Fibroblast of the aortic adventitia (primary cell): ENCODE measurements at regions not wholly inside any gene's neighbourhood (a gene's known extent, or its start where the extent isn't known, plus 50 kb on each side); places are given as distances from the start of the nearest gene placed in this dataset.

Source experiments
- DNase-seq: peaks from one replicate; pipeline ENCODE4 v3.0.0-alpha.2; 2010; ENCODE audit warnings: low read depth
- H3K4me3 ChIP-seq: 2 replicates; pipeline ENCODE4 v1.5.1; 2011; ENCODE audit warnings: low read depth, mild to moderate bottlenecking, control low read depth, low read length, moderate library complexity
- TF ChIP-seq, protein P1 (sequence below): IDR thresholded peaks from 2 replicates; pipeline ENCODE4 v1.5.1; 2011; ENCODE audit warnings: mild to moderate bottlenecking, low read length, control low read depth, inconsistent platforms; ENCODE audit not compliant: insufficient read depth

DNA sequence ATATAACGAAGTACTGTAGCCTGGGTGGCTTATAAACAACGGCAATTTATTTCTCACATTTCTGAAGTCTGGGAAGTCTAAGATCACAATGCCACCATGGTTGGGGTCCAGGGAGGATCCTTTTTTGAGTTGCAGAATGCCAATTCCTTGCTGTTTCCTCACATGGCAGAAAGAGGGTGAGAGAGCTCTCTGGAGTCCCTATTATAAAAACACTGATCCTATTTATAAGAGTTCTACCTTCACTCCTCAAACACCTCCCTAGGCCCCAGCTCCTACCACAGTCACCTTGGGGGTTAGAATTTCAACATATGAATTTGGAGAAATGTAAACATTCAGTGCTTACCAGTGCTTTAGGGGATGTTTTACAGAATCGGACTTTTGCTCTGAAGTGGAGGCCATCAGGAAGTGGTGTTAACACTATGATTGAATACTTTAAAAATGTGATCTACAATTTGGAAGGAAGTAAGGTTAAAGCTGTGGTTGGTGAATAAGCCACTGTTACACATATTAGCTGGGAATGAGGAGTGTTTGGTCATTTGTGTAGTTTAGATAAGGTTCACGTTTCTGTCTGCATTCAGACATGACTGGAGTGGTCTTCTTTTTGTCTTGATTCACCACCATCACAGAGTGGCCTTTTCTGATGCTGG, 79.9 kb upstream of the SPTLC3 start:
- DNase-seq, result peak; percentile 71
- no peak overlapping the region for H3K4me3 ChIP-seq
- TF ChIP-seq, protein P1, sequence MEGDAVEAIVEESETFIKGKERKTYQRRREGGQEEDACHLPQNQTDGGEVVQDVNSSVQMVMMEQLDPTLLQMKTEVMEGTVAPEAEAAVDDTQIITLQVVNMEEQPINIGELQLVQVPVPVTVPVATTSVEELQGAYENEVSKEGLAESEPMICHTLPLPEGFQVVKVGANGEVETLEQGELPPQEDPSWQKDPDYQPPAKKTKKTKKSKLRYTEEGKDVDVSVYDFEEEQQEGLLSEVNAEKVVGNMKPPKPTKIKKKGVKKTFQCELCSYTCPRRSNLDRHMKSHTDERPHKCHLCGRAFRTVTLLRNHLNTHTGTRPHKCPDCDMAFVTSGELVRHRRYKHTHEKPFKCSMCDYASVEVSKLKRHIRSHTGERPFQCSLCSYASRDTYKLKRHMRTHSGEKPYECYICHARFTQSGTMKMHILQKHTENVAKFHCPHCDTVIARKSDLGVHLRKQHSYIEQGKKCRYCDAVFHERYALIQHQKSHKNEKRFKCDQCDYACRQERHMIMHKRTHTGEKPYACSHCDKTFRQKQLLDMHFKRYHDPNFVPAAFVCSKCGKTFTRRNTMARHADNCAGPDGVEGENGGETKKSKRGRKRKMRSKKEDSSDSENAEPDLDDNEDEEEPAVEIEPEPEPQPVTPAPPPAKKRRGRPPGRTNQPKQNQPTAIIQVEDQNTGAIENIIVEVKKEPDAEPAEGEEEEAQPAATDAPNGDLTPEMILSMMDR, result no peak

DNA sequence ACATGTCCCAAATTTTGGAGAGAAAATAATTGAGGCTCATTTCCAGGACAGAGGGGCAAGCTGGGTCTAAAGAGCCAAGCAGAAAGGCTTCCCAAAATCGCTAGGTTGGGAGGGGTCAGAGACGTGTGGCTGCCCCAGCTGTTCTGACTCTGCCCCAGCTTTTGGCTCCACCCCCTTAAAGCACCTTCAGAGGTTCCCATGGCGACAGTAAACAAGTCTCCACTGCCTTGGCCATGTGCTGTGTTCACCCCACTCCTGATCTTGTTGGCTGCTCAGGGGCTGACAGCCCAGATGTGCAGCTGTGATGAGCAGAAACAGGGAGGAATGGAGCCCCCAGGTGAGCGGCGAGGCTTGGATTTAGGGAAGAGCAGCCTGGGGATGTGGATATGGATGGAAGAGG, 72.8 kb upstream of the SPTLC3 start:
- no peak for DNase-seq
- TF ChIP-seq, protein P1, result no peak

DNA sequence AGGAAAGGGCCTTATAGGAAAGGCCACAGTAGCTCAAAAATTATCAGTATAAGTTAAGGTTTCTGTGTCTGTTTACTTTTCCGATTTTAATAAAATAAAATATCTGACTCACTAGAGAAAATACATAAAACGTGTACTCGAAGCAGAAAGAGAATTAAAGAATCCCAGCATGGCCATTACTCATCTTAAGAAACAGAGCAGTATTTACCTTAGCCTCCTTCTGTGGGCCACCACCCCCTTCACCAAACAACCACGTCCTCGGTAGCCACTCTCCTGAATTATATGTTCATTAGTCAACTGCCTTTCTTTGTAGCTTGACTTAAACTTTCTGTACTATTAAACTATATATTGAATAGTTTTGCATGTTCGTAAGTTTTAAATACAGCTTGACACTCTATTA, 72.2 kb upstream of the SPTLC3 start:
- DNase-seq, result no peak
- TF ChIP-seq, protein P1, result no peak
- no peak overlapping the region for H3K4me3 ChIP-seq

More for the DNA sequence above, 72.8 kb upstream of the SPTLC3 start:
- no peak overlapping the region for H3K4me3 ChIP-seq

DNA sequence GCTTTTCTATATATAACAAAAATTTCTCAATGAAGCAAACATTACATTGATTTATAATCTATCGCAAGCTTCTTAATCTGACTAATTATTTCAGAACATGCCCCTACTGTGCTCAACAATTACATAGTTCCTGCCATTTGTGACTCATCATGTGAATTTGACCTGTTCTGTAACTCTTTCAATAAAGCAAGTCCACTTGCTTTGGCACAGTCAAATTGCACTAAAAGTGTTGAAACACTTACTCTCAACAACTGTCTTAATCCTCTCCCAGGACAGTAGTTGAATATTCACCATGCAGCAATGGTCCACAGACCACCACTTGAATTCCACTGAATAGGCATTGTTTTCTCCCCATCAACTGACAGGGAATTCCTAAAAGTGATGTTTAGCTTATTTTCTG, 67.7 kb upstream of the SPTLC3 start:
- TF ChIP-seq, protein P1, result no peak
- no peak for DNase-seq

DNA sequence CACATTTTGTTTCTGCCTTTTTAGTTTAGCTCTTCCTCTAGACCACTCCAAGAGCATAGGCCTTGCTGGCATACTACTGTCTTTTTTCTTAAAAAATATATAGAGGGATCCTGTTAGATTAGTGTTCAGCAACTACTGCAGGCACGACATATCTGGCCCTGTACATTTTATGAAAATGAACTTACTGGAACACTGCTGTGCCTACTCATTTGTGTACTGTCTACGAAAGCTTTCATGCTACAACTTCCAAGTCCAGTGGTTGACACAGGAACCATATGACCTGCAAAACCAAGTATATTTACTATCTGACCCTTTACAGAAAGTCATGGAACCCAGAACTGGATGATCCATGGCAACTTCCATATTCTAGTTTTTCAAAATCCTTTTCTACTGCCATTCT, 66.6 kb upstream of the SPTLC3 start:
- H3K4me3 ChIP-seq, result no peak overlapping the region
- DNase-seq, result no peak
- TF ChIP-seq, protein P1, result no peak

More for the DNA sequence above, 67.7 kb upstream of the SPTLC3 start:
- no peak overlapping the region for H3K4me3 ChIP-seq

DNA sequence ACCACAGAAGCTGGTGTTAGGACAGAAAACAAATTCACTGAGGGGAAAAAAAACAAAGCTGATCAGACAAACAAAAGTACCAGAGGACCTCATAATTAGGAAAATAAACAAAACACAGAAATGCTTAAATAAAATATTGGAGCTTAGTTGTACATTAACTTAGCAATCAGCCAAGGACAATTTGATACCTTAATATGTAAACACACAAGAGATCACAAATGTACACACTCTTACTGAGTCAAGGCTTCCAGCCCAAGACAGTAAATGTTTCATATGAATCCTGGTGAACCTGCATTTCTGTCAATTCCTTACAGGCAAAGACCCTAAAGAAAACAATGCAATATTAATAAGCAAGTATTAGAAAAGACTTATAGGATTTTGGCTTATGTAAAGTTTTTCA, 62.0 kb upstream of the SPTLC3 start:
- no peak for DNase-seq
- no peak overlapping the region for H3K4me3 ChIP-seq
- TF ChIP-seq, protein P1, result no peak

DNA sequence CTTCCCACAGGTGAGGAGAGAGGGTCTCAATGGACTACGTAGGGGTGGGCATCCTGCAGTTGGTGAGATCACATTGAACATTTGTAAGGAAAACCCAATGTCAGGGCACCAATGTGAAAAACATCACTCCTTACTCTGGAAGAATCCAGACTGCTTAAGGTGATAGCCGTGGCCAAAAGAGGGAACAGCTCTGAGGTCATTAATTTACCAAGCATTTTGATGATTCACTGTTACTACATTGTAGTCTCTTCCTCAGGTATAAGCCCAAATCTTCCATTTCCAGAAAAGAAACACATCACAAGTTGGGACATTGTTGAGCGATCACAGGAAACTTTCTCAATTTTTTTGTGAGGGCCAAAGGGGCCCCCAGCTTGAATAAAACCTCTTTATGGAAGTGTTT, 61.1 kb upstream of the SPTLC3 start:
- H3K4me3 ChIP-seq, result no peak overlapping the region
- TF ChIP-seq, protein P1, result no peak
- no peak for DNase-seq
